T-helper 1 cell (primary cell): ENCODE measurements at regions not wholly inside any gene's neighbourhood (a gene's known extent, or its start where the extent isn't known, plus 50 kb on each side); places are given as distances from the start of the nearest gene placed in this dataset.

Experiments
- DNase-seq, 5 donors: peaks; one replicate each; pipeline ENCODE4 v3.0.0-alpha.2; 2012 to 2020

DNA sequence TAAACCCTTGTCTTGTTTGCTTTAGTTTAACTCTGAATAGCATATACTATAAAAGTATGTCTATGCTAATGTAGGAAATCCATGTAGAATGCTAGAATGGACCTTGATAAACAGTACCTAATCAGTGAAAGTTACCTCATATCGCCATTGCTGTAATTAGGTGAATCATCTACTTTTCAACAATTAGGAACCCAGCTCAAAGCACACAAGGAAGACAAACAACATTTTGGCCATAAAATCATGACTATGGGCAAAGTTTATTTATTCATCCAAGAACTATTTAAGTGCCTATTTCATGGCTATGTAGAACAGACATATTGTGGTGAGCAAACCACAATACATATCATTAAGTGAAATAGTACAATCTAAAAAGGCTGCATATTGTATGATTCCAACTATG lies 1043.2 kb downstream of the BRINP3 start:
- no peak for DNase-seq

- DNase-seq: no peak
Measured at GRCh38 chr1:189435398-189435797, 1042.3 kb downstream of the BRINP3 start.

DNA sequence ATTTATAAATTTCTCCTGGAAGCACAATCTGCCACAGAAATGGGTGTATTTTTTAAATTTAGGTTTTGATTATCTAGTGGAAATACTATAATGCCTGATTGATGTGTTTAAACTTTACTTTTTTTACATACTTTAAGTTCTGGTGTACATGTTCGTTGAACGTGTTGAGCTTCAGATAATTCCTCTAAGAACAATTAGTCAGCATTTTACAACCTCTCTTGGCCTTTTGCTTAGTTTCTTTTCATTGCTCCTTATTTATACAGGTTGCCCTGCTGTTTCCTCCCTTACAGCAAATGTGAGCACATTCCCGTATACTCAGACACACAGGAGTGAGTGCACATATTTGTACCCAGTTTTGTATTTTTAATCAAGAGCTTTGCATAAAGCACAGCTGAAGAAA lies 1038.9 kb downstream of the BRINP3 start:
- DNase-seq: no peak

GRCh38 chr1:189463166-189463565 lies 1014.5 kb downstream of the BRINP3 start:
- DNase-seq: no peak

DNA sequence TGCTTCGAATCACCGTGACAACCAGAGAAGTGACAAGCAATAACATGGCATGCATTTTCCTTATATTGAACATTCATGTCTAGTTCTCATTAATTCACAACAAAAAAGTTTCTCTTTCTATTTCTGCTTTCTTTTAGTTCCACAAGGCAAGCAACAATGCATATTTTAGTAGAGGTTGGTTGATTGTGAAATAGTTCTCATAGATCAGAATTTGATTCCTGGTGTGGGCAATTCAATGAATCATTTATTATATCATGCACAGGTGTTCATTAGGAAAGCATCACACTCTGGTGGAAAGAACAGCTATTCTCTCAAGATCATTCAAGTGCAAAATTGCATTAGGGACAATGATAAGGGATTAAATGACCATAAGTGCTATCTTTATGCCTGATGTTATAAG lies 980.9 kb downstream of the BRINP3 start:
- DNase-seq: no peak

DNA sequence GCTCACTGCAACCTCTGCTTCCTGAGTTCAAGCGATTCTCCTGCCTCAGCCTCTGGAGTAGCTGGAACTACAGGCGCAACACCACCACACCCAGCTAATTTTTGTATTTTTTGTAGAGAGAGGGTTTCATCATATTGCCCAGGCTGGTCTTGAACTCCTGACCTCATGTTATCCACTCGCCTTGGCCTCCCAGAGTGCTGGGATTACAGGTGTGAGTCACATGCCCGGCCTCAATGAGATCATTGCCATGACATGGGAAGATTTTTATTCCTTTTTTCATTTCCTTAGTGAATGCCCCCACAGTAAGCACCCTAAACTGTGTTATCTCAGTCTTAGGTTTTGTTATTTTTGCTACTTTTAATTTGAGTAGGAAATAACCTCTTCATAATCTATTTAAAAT lies 977.9 kb downstream of the BRINP3 start:
- DNase-seq: no peak

DNA sequence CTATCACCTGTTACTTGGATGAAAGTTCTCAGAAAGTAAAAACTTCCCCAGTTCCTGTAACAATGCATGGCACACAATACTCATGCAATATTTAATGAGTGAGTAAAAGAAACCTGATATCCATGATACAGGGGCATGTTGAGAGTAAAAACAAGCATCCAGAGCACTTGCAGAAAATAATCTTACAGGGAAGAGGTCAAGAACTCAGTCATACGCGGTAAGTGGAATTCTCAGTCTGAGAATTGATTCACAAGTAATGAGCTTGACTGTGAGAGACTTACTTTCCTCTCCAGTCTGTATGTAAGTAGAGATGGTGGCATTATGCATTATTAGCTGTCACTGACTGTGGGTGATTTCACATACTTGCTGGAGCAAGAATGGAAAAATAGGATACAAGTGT lies 976.9 kb downstream of the BRINP3 start:
- DNase-seq: no peak

- DNase-seq: no peak
Measured at GRCh38 chr1:189510827-189511226, 966.8 kb downstream of the BRINP3 start.

DNA sequence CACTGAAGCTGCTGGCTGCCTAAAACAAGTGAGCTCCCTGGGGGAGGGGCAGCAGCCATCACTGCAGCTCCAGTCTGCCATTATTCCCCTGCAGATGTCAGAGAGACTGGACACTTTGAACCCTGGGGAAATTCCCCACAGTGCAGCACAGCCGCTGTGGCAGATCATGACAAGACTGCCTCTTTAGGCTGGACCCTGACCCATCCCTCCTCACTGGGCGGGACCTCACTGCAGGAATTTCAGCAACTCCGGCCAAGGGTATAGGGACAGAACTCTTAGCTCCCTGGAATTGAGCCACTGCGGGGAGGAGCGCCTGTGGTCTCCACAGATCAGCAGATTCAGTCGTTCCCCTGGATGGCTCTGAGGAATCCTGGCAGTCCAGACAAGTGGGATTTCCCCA lies 964.6 kb downstream of the BRINP3 start:
- no peak for DNase-seq

- no peak for DNase-seq
Measured at GRCh38 chr1:189522441-189522840, 955.2 kb downstream of the BRINP3 start.

- no peak for DNase-seq
Measured at GRCh38 chr1:189524501-189524900, 953.2 kb downstream of the BRINP3 start.

GRCh38 chr1:189530162-189530561 lies 947.5 kb downstream of the BRINP3 start:
- DNase-seq: no peak

- DNase-seq: no peak
Measured at GRCh38 chr1:189538271-189538670, 939.4 kb downstream of the BRINP3 start.

GRCh38 chr1:189550498-189550897 lies 927.2 kb downstream of the BRINP3 start:
- DNase-seq: no peak

DNA sequence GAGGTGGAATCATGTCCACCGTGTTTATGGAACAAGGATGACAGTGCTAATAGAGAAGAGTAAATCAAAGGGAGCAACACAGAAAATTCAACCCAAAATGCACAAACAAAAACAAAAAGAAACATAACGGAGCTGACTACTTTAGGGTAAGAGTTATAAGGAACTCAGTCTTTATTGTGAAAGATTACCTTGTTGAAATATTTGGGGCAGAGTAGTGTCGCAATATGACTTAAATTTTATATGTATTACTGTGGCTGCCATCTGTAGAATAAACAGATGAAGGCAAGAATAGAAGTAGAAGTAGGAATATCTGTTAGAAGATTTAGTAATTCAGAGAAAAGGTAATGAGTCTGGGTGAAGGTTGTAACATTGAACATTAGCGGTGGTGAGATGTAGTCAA lies 913.9 kb downstream of the BRINP3 start:
- no peak for DNase-seq

GRCh38 chr1:189567890-189568289 lies 909.8 kb downstream of the BRINP3 start:
- no peak for DNase-seq

- DNase-seq: no peak
Measured at GRCh38 chr1:189596197-189596596, 881.5 kb downstream of the BRINP3 start.

GRCh38 chr1:189597083-189597482 lies 880.6 kb downstream of the BRINP3 start:
- DNase-seq: no peak

GRCh38 chr1:189605226-189605625 lies 872.4 kb downstream of the BRINP3 start:
- no peak for DNase-seq

GRCh38 chr1:189606047-189606446 lies 871.6 kb downstream of the BRINP3 start:
- no peak for DNase-seq

DNA sequence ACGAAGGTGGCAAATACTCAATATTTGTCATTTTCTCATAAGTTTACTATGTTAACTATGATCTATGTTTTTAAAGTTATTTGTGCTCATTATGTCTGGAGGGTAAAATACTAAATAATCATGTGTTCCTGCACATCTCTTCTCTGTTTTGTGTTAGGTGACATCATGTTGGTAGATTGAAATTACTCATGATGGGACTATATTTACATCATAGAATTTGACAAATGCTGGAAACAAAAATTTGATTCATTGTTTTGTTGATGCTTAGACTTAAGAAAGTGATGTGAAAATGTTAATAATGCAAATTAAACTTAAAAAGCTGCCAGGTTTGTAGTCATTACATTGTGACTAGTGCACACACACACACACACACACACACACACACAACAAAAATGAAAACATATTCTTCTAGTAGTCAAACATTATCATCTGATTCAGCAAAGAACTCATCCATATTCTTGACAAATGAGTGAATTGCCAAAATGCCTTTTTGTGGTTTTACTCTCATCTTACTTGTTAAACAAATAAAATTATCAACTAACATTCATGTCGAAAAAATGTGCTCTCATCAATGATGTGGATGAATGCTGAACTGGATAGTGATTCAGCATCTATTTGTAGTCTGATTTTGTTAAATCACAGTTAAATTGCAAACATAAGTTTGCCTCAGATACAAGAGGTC lies 870.7 kb downstream of the BRINP3 start:
- DNase-seq: no peak

DNA sequence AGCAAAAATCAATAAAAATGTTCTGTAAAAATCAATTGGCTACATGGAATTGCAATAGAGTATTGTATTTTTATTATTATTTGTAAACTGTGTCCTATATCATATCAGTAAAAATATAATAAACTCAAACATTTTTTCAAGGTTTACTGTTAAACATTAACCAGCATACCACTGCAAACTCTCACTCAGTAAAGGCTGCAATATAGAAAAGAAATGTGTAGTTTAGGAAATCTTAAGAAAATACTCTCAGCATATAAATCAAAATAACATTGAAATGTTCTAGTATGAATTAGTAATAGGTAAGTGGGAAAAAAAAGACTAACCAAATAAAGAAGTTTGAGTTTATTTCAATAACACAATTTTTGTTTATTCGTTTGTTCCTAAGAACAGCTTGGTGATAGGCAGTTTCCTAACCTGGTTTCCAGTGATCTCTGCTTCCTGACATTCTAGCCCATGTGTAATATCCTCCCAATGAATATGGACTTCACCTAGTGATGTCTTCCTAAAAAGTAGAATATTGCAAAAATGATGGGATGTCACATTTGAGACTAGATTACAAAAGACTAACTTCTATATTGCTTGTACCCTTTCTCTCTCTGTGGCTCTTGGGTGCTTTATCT lies 870.1 kb downstream of the BRINP3 start:
- no peak for DNase-seq

DNA sequence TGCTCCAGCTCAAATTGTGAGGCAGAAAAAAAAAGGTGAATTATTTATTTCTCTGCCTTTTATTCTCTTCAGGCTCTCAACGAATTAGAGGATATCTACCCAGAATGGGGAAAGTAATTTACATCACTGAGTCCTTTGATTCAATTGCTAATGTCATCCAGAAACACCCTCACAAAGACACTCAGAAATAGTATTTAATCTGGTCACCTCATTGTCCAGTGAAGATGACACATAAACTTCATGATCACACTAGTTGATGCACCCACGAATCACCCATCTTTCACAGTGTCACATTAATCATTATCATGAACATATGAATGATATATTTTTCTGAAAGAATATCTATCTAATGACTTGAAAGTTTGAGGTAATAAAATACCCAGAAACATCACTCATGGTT lies 868.5 kb downstream of the BRINP3 start:
- no peak for DNase-seq

GRCh38 chr1:189616893-189617292 lies 860.8 kb downstream of the BRINP3 start:
- no peak for DNase-seq
